SH-SY5Y (cell line): ENCODE measurements at regions not wholly inside any gene's neighbourhood (a gene's known extent, or its start where the extent isn't known, plus 50 kb on each side); places are given as distances from the start of the nearest gene placed in this dataset.

Source experiments
- GATA2 ChIP-seq: IDR thresholded peaks from 2 replicates; pipeline ENCODE4 v1.6.1; 2011; ENCODE audit warnings: mild to moderate bottlenecking, low read depth, low read length
- GATA3 ChIP-seq: IDR thresholded peaks from 2 replicates; pipeline ENCODE4 v1.6.1; 2011; ENCODE audit warnings: low read depth, mild to moderate bottlenecking, low read length, moderate library complexity

DNA sequence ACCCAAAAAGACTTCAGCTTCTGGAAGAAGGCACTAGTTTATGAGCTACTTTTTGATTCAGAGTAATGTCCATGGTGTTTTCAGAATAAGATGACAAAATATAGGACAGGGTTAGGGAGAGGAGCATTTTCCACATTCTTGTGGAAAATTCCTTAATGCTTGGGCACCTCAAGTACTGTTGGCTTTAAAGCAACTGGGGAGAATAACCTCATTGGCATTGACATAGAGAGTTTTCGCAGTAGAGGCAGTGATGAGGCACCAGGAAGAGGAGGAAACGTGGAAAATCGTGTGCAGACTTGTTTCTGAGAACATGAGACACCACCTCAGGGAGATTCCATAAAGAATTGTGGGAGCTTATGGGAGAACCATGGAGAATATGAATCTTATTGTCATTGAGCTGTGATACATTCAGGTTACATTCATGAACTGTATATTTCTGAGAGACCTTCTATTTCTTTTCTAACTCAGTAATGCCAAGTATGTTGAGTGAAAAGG is 929.0 kb upstream of the NRXN1 start:
- TF ChIP-seq GATA2 = no peak
- no peak for TF ChIP-seq GATA3
